ENCODE measurements at regions not wholly inside any gene's neighbourhood (a gene's known extent, or its start where the extent isn't known, plus 50 kb on each side); places are given as distances from the start of the nearest gene placed in this dataset.

- no TSS peak for BruUV-seq (replicated peaks)
- CTCF ChIA-PET: no interaction called here
- H3K27ac Mint-ChIP-seq (ENCODE audit: unreplicated experiment): no peak overlapping the region
- intact Hi-C loops (cut with micrococcal nuclease; ENCODE audit: unreplicated experiment): no loop called here
- H3K4me1 Mint-ChIP-seq (ENCODE audit: low read depth, unreplicated experiment): no peaks in the 10 kb centered on the region
- DNase-seq: no peak
- H3K36me3 Mint-ChIP-seq (ENCODE audit: insufficient read depth, unreplicated experiment): no peaks in the 10 kb centered on the region
- H3K9me3 Mint-ChIP-seq (ENCODE audit: low read depth, unreplicated experiment): peaks cover 18% of the 10 kb centered on the region
- no peak overlapping the region for H3K4me3 Mint-ChIP-seq (ENCODE audit: low read depth, unreplicated experiment)
- TF ChIP-seq CTCF (IDR thresholded peaks at IDR 0.05; ENCODE audit: unreplicated experiment): no peak
- H3K27me3 Mint-ChIP-seq (ENCODE audit: unreplicated experiment): no peaks in the 10 kb centered on the region
Measured at GRCh38 chr18:75809926-75810255, 382.4 kb upstream of the SMIM21 start.

- no peak for DNase-seq
- Mint-ChIP-seq H3K27ac (ENCODE audit: unreplicated experiment) (no peak overlapping the region), H3K4me1 (ENCODE audit: low read depth, unreplicated experiment) (no peaks in the 10 kb centered on the region), H3K27me3 (ENCODE audit: unreplicated experiment) (no peaks in the 10 kb centered on the region), H3K36me3 (ENCODE audit: insufficient read depth, unreplicated experiment) (no peaks in the 10 kb centered on the region), H3K4me3 (ENCODE audit: low read depth, unreplicated experiment) (no peak overlapping the region), H3K9me3 (ENCODE audit: low read depth, unreplicated experiment) (peaks cover 20% of the 10 kb centered on the region)
- CTCF ChIA-PET: interaction anchor here (0.7 kb wide), 1 partner anchor 78 kb away, joined by 3 read pairs; no protein-coding TSS in a partner anchor
- TF ChIP-seq CTCF (IDR thresholded peaks at IDR 0.05; ENCODE audit: unreplicated experiment): no peak
- intact Hi-C loops (cut with micrococcal nuclease; ENCODE audit: unreplicated experiment): no loop called here
- BruUV-seq (replicated peaks): no TSS peak
Measured at GRCh38 chr18:75809151-75809925, 381.8 kb upstream of the SMIM21 start.

GRCh38 chr18:75805265-75805664 is 377.8 kb upstream of the SMIM21 start:
- no peak for TF ChIP-seq CTCF (IDR thresholded peaks at IDR 0.05; ENCODE audit: unreplicated experiment)
- Mint-ChIP-seq H3K27ac (ENCODE audit: unreplicated experiment) (no peak overlapping the region), H3K36me3 (ENCODE audit: insufficient read depth, unreplicated experiment) (no peaks in the 10 kb centered on the region), H3K27me3 (ENCODE audit: unreplicated experiment) (peaks cover 8% of the 10 kb centered on the region), H3K4me1 (ENCODE audit: low read depth, unreplicated experiment) (no peaks in the 10 kb centered on the region), H3K4me3 (ENCODE audit: low read depth, unreplicated experiment) (no peak overlapping the region), H3K9me3 (ENCODE audit: low read depth, unreplicated experiment) (peaks cover 20% of the 10 kb centered on the region)
- CTCF ChIA-PET: interaction anchor here (0.6 kb wide), 1 partner anchor 124 kb away, joined by 3 read pairs; no protein-coding TSS in a partner anchor
- no peak for DNase-seq
- BruUV-seq (replicated peaks): no TSS peak
- intact Hi-C loops (cut with micrococcal nuclease; ENCODE audit: unreplicated experiment): no loop called here

- H3K4me3 Mint-ChIP-seq (ENCODE audit: low read depth, unreplicated experiment): no peak overlapping the region
Measured at GRCh38 chr18:75802681-75803080, 375.2 kb upstream of the SMIM21 start.

More at GRCh38 chr18:75802681-75803080, 375.2 kb upstream of the SMIM21 start:
- CTCF ChIA-PET: no interaction called here
- intact Hi-C loops (cut with micrococcal nuclease; ENCODE audit: unreplicated experiment): no loop called here
- no TSS peak for BruUV-seq (replicated peaks)
- Mint-ChIP-seq H3K27me3 (ENCODE audit: unreplicated experiment) (peaks cover 8% of the 10 kb centered on the region), H3K9me3 (ENCODE audit: low read depth, unreplicated experiment) (peaks cover 17% of the 10 kb centered on the region), H3K27ac (ENCODE audit: unreplicated experiment) (no peak overlapping the region), H3K4me1 (ENCODE audit: low read depth, unreplicated experiment) (no peaks in the 10 kb centered on the region), H3K36me3 (ENCODE audit: insufficient read depth, unreplicated experiment) (no peaks in the 10 kb centered on the region)
- no peak for TF ChIP-seq CTCF (IDR thresholded peaks at IDR 0.05; ENCODE audit: unreplicated experiment)
- no peak for DNase-seq

Measured in Calu3 (cell line).